ENCODE measurements at regions not wholly inside any gene's neighbourhood (a gene's known extent, or its start where the extent isn't known, plus 50 kb on each side); places are given as distances from the start of the nearest gene placed in this dataset.
"Not testable (repeated sequence)": the region's sequence is repeated elsewhere in the genome, so short reads cannot be mapped to it uniquely, and the experiment has no call there.

DNA sequence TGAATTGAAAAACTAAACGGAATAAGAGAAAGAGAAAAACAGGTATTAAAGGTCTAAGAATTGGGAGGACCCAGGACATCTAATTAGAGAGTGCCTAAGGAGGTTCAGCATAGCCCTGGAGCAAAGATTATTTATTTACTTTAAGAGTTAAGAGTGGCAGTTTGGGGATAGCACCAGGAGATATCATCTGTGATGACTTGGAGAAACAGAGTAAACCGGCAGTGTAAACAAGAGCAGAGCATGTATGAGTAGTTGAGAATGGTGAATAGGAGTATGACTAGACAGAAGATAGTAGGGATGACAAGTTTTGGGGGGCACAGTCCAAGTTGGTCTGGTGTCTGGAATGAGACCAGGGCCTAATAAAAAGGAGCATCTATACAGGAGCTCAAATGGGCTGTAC, 167.9 kb upstream of the JADE1 start:
- TF ChIP-seq CTCF (IDR thresholded peaks at IDR 0.05; ENCODE audit: insufficient read depth, low read length); GABPA (IDR thresholded peaks at IDR 0.05; ENCODE audit: low read depth); REST (IDR thresholded peaks at IDR 0.05; ENCODE audit: insufficient replicate concordance, low read depth); POLR2AphosphoS5 (IDR thresholded peaks at IDR 0.05; ENCODE audit: low read depth); SPI1 (IDR thresholded peaks at IDR 0.05; ENCODE audit: borderline replicate concordance, low read depth): not testable (repeated sequence)
